NCI-H1694 treated with DMSO at 0.1 percent for 48 hours (cell line): ENCODE measurements at regions not wholly inside any gene's neighbourhood (a gene's known extent, or its start where the extent isn't known, plus 50 kb on each side); places are given as distances from the start of the nearest gene placed in this dataset.
"Not testable (repeated sequence)": the region's sequence is repeated elsewhere in the genome, so short reads cannot be mapped to it uniquely, and the experiment has no call there.

Experiments
- DNase-seq: peaks from one replicate; lab custom pipeline; 2025; lab: John Stamatoyannopoulos, UW

GRCh38 chr12:31906557-31907301 is 52.5 kb upstream of the RESF1 start:
- DNase-seq = no peak

DNA sequence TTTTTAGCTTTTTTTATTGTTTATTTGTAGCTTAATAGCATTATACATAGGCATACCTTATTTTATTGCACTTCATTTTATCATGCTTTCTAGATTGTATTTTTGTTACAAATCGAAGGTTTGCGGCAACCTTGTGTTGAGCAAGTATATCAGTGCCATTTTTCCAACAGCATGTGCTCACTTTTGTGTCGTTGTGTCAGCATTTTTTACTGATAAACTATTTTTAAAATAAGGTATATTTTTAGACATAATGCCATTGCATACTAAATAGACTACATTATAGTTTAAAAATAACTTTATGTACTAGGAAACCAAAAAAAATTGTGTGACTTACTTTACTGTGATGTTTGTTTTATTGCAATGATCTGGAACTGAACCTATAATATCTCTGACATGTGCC is 56.2 kb upstream of the RESF1 start:
- no peak for DNase-seq

GRCh38 chr12:31900271-31900670 is 58.9 kb upstream of the RESF1 start:
- no peak for DNase-seq

DNA sequence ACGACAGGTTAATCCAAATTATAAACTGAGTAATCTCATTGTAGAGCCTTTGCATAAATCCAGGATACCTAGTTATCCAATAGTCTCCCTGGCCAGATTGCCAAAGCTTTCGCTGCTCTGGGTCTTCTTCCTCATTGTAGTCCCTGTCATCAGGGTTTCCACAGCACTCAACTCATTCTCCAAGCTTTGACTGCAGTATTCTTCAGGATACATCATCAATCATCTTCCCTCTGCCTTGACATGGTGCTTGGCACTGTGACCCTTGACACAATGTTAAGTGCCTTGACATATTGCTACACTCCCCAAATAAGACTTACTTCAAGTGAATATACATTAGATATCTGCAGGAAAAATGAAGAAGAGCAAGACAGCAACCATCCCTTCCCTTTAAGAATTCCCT is 60.1 kb upstream of the RESF1 start:
- no peak for DNase-seq

DNA sequence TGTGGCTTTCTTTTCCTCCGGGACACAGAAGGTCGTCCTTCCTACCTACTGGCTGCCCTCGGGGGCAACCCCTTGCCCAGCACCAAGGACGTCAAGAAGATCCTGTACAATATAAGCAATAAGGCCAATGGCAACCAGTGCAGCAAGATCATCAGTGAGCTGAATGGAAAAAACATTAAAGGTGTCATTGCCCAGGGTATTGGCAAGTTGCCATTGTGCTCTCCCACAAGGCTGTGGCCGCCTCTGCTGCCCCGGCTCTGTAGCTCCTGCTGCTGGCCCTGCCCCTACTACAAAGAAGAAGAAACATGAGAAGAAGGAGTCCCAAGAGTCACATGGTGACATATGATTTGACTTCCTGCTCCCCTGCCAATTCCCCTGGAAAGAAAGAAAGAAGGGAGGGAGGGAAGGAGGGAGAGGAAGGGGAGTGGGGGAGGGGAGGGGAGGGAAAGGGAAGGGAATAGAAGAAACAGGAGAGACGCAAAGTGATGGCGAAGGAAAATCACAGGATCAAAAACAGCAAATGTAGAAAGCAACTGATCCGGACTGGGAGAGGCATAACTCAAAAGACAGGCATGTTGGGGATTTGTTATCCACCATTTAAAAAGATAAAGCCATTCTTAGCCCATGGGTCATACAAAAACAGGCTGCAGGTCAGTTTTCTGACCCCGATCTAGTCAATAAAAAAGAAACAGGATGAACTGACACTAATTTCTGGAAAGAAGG is 61.3 kb upstream of the RESF1 start:
- DNase-seq = no peak

- not testable (repeated sequence) for DNase-seq
These were observed 62.1 kb upstream of the RESF1 start for GRCh38 chr12:31897092-31897491.

DNA sequence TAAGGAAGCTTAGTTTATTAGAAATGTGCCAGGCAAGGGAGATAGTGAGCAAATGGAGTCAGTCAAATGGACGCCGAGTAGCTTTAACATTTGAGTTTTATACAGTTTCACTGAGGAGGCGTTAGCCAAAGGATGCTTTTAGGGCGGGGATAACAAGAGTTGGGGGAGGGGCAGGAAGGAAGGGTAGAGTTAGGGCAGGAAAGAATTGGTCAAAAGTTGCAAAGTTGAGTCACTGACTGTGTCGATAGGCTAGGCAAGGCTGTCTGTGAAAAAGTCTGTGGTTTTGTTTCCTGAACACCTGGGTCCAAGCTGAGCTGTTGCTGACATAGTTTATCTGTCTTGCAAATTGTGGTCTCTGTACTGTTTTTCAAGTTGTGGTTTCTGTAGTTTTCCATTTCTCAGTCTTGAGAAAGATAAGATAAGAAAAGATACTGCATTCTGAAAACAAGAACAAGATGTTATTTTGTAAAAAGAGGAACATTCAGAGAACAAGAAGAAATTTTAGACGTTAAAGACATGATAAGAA is 62.6 kb upstream of the RESF1 start:
- no peak for DNase-seq

- no peak for DNase-seq
These were observed 63.6 kb upstream of the RESF1 start for GRCh38 chr12:31895449-31896150.

- DNase-seq = no peak
These were observed 68.6 kb upstream of the RESF1 start for GRCh38 chr12:31890295-31891285.

DNA sequence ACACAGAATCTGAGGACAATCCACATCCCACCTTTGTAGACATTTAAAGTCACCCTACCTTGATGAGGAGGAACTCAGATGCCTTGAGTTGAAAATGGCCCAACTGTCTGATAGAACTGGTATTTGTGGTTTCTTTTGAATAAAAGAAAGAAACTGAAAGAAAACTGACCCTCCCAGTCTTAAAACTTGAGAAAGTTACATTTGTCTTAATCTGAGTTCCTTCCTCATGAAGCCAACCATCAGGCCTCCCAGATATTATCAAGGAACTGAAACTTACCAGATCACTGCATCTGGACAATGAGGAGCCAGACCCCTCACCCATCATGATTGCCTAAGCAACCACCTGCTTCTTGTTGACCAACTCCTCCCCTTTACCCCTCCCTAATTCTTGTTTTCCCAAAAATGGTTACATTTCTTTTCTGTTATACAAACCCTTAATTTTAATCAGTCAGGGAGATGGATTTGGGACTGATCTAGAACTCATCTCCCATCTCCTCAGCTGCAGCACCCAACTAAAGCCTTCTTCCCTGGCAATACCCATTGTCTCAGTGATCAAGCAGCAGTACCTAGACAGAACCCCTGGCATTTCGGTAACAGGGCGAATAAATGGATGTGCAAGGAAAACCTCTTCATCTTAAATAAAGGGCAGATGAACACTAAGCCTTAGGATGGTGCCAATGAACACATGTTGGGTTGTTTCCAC is 72.0 kb upstream of the RESF1 start:
- DNase-seq = no peak

- DNase-seq = not testable (repeated sequence)
These were observed 76.5 kb upstream of the RESF1 start for GRCh38 chr12:31882682-31883081.

DNA sequence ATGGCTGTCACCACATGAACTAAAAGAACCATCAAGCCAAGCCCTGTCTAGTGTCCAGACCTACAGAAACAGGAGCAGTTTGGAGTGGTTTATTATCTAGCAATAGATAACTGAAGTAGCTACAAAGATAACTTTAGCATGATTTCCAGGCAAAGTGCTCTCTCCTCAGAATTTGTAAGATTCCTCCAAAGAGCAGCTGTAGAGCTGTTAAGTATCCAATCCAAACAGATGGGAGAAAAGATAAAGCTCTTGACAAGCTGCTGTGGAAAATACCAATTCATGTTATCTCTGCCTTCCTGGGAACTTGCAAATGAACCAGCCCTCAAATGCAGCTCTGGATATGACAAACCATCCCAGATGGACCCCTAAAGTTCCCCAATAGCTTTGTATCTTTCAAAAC is 78.9 kb upstream of the RESF1 start:
- no peak for DNase-seq

DNA sequence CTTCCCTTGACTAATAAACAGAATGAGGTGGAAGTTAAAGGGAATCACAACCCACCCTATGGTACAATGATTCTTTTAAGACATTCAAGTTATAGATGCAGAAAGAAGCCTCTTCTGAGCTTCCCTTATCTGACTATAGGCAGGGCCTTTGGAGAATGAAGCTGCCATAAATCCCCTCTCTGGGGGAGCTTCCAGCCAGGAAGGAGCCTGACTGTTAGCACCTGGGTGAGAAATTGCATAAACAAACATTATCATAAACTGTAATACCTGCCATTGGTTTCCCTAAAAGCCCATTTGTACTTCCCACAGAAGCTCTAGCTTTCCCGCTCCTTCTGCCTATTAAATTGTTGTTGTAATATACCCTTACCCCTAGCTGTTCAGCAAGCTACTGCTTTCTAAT is 81.3 kb upstream of the RESF1 start:
- no peak for DNase-seq

DNA sequence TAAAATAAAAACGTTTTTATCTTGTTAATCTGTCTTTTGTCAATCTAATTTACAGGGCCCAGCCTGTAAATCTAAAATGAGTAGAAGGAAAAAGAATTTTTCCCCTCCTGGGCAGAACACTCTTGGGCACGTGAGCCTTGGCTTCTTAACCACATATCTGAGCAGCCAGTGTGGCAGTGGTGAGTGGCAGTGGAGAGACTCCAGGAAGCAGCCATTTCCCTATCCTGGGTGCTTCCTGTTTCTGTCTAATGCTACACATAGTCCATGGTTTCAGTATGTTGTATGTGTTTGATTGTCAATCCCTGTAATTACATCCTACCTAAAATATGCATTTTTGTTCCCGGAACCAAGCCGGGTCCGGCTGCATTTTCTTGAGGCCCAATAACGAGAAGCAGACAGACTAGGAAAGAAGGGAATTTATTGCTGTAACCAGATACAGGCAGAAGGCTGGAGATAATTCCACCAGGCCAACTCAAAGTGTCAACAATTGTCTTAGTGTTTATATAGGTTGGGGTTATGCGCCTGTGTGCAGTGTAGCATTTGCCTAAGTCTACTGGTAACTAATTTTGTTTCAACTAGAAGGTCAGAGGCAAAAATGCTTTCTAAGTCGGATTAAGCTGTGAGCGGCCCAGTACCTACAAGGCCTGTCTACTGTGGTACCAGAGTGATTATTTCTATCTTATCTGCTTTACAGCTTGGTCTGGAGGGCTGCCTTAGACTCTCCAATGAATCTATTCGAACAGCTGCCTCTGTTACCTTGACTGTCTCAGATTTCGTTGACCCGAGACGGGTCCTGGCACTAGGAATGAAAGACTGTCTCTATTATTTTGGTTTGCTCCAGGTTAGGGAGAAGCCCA is 82.4 kb upstream of the RESF1 start:
- no peak for DNase-seq

DNA sequence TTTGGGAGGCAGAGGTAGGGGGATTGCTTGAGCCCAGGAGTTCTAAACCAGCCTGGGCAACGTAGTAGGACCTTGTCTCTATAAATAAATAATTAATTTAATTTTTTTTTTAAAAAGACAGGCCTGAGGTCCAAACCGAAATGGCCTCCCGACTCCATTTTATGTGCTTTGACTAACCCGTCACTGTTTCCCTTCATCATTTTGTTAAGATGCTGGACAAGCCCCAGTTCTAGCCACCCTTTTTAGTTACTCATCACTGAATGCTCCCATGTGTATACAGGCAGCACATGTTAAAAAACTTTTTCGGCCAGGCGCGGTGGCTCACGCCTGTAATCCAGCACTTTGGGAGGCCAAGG is 83.6 kb upstream of the RESF1 start:
- DNase-seq = no peak

GRCh38 chr12:31874961-31875608 is 84.1 kb upstream of the RESF1 start:
- DNase-seq = no peak

- no peak for DNase-seq
These were observed 86.2 kb upstream of the RESF1 start for GRCh38 chr12:31872831-31873604.

DNA sequence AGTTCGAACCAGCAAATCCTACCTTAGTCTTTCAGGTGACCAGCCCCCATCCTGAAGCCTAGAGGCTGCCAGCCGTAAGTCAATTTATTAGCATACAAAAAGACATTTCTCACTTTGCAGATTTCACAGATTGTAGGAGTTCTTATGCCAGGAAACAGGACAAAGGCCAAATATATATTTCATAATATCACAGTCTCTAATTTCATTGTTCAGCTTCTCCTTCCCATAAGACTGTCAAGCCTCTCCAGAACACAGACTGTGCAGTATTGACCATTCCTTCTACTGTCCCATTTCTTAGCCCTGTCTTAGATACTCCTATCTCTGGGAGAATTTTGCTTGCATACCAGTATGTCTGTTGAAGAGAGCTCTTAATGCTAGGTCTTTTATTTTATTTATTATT is 89.2 kb upstream of the RESF1 start:
- no peak for DNase-seq

- DNase-seq = peak; percentile 52
These were observed 90.2 kb upstream of the RESF1 start for GRCh38 chr12:31868965-31869364.
